Stimulated activated naive CD8-positive, alpha-beta T cell treated with anti-CD3 and anti-CD28 coated beads, Interleukin-15, Interleukin-2, amounts not matched to agents 100 ng/mL and 50 ng/mL, for 24 hours (primary cell): ENCODE measurements at regions not wholly inside any gene's neighbourhood (a gene's known extent, or its start where the extent isn't known, plus 50 kb on each side); places are given as distances from the start of the nearest gene placed in this dataset.
"Not testable (repeated sequence)": the region's sequence is repeated elsewhere in the genome, so short reads cannot be mapped to it uniquely, and the experiment has no call there.

Experiments used
- H3K27ac Mint-ChIP-seq: one replicate; pipeline ENCODE4 v1.8.0; 2021; ENCODE audit warnings: mild to moderate bottlenecking, mixed read lengths
- H3K27me3 Mint-ChIP-seq: one replicate; pipeline ENCODE4 v1.8.0; 2021; ENCODE audit warnings: mixed read lengths
- H3K36me3 Mint-ChIP-seq: one replicate; pipeline ENCODE4 v1.8.0; 2021; ENCODE audit warnings: low read depth, mixed read lengths
- H3K4me1 Mint-ChIP-seq: one replicate; pipeline ENCODE4 v1.8.0; 2021; ENCODE audit warnings: low read depth, mixed read lengths
- H3K4me3 Mint-ChIP-seq: one replicate; pipeline ENCODE4 v1.8.0; 2021; ENCODE audit warnings: mild to moderate bottlenecking, mixed read lengths
- H3K9me3 Mint-ChIP-seq: one replicate; pipeline ENCODE4 v1.8.0; 2021; ENCODE audit warnings: mixed read lengths

DNA sequence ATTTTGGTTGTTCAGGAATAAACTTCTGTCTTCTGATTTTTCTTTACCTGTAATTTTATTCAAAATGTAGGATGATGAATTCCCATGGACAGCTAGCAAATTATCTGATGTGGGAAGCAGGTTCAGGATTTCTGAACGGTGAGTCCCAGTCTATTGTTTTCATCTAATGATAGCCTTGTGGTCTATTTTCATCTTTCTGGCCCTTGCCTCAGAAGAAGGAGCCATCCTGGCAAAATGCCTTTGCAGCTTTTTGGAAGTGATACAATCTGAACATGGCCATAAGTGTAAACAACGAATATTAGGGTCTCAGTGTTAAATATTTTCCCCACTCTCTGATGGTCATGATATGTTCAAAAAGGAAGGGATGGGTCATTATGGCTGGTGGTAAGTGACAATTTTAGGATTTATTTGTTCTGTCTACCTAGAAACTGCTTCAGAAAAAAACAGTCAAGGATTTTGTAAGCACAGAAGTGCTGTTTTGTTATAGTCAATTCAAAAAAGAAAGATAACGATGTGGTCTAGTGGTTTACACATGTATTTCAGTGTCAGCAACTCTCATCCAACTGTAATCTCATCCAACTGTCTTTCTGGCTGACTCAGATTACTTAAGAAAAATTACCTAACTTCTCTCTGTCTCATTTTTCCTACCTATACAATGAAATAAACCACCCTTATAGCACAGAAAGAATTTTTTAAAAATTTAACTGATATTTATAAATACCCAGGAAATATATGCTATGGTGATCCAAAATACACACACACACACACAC lies 272.6 kb upstream of the ERBB4 start:
- H3K27me3 Mint-ChIP-seq: no peaks in the 10 kb centered on the region
- H3K27ac Mint-ChIP-seq: no peak overlapping the region
- H3K9me3 Mint-ChIP-seq: no peaks in the 10 kb centered on the region
- H3K36me3 Mint-ChIP-seq: no peaks in the 10 kb centered on the region
- no peak overlapping the region for H3K4me3 Mint-ChIP-seq
- H3K4me1 Mint-ChIP-seq: peaks cover 8% of the 10 kb centered on the region

DNA sequence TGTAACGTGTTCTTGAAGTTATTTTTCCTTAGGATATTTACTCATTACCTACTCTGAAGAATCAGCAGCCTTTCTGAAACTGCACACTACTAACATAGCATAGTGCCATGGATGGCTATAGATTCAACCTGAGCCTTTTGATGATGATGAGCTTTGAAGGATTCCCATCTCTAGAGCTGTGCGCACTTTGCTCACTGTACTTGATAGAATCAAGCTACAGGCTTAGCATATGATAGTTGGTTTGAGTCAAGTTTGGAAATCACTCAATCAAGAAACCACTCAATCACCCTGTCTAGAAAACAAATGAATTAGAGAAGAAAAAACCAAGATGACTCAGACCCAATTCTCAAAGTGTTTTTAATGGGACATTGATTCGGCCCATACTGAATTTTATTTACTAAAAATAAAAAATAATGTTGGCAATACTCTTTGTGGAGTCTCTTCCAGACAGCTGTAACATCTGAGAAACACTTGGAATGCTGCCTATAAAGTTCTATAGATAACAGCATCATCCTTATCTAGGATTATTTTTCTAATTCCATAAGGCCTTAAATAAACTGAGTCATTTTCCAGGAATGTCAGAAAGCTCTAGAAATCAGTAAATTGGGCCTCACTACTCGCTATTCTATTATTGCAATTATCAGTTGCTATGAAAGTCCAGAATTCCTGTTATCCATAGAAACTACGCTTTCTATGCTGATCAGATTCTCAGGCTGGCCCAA lies 259.0 kb upstream of the ERBB4 start:
- H3K36me3 Mint-ChIP-seq: no peaks in the 10 kb centered on the region
- H3K4me1 Mint-ChIP-seq: no peaks in the 10 kb centered on the region
- no peak overlapping the region for H3K27ac Mint-ChIP-seq
- no peak overlapping the region for H3K4me3 Mint-ChIP-seq
- no peaks in the 10 kb centered on the region for H3K9me3 Mint-ChIP-seq
- no peaks in the 10 kb centered on the region for H3K27me3 Mint-ChIP-seq

DNA sequence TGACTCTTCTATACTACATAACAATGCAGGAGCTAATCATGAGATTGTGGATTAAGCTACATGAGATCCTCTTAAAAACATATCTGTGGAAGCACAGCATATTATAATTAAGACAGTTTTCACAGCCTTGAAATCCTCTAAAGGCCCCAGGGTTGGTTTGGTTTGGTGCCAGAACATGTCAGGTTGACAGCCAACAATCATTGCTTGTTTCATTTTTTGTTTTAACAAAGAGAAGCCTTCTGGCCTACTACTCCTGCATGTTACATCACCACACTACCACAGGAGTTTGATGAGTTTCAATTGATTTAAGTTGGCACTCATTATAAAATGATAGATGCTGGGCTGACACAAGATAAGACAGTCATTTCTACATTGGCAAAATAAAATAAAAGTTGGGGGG lies 255.9 kb upstream of the ERBB4 start:
- Mint-ChIP-seq H3K4me3 (no peak overlapping the region), H3K27ac (no peak overlapping the region), H3K4me1 (no peaks in the 10 kb centered on the region), H3K36me3 (no peaks in the 10 kb centered on the region), H3K27me3 (peaks cover 3% of the 10 kb centered on the region), H3K9me3 (no peaks in the 10 kb centered on the region)

DNA sequence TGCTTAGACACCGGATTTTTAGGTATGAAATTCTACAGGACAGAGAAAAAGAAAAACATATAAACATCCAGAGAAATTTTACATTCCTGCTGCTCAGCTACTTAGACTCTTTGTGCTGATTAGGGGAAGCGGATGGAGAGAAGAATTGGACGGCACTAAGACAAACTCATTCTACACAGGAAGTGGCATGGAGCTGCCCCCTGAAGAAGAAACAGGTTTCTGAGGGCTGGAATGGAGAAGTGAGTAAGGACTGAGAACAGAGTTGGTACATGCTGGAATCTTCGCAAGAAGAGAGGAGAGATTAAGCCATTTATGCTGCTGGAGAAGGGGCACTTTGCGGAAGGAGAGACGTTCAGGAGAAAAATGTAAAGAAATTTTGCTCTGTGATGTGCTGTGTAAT lies 253.0 kb upstream of the ERBB4 start:
- H3K4me1 Mint-ChIP-seq: no peaks in the 10 kb centered on the region
- no peak overlapping the region for H3K4me3 Mint-ChIP-seq
- peak overlapping the region; percentile 10 for H3K27ac Mint-ChIP-seq
- peaks cover 3% of the 10 kb centered on the region for H3K27me3 Mint-ChIP-seq
- no peaks in the 10 kb centered on the region for H3K36me3 Mint-ChIP-seq
- no peaks in the 10 kb centered on the region for H3K9me3 Mint-ChIP-seq

DNA sequence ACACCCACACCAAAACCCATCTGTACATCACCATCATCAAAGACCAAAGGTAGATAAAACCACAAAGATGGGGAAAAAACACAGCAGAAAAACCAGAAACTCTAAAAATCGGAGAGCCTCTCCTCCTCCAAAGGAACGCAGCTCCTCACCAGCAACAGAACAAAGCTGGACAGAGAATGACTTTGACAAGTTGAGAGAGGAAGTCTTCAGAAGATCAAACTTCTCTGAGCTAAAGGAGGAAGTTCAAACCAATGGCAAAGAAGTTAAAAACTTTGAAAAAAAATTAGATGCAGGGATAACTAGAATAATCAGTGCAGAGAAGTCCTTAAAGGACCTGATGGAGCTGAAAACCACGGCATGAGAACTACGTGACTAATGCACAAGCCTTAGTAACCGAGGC lies 247.5 kb upstream of the ERBB4 start:
- not testable (repeated sequence) for H3K36me3 Mint-ChIP-seq, H3K4me3 Mint-ChIP-seq, H3K27ac Mint-ChIP-seq, H3K4me1 Mint-ChIP-seq, H3K27me3 Mint-ChIP-seq
- peaks cover 16% of the 10 kb centered on the region for H3K9me3 Mint-ChIP-seq

DNA sequence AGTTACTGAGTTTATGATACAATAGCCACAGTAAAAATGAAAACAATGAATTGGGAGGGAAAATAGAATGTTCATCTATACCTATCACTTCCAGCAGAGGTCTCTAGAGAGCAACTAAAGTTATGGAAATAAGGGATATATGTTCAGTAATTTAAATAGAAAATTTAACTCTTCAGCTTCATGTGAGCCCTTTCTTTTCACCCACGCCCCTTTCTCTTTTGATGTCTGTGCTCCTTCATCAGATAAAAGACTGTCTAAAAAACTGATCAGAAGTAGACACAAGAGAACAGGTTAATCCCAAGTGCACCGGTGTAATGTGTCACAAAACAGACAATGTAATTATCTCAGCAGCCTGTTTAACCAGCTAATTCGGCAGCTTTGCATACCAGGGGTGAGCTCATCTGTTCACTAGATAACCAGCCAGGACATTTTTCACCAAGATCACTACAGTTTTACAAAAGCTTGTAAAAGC lies 238.5 kb upstream of the ERBB4 start:
- no peaks in the 10 kb centered on the region for H3K4me1 Mint-ChIP-seq
- H3K27me3 Mint-ChIP-seq: no peaks in the 10 kb centered on the region
- H3K9me3 Mint-ChIP-seq: no peaks in the 10 kb centered on the region
- no peaks in the 10 kb centered on the region for H3K36me3 Mint-ChIP-seq
- H3K4me3 Mint-ChIP-seq: no peak overlapping the region
- no peak overlapping the region for H3K27ac Mint-ChIP-seq

DNA sequence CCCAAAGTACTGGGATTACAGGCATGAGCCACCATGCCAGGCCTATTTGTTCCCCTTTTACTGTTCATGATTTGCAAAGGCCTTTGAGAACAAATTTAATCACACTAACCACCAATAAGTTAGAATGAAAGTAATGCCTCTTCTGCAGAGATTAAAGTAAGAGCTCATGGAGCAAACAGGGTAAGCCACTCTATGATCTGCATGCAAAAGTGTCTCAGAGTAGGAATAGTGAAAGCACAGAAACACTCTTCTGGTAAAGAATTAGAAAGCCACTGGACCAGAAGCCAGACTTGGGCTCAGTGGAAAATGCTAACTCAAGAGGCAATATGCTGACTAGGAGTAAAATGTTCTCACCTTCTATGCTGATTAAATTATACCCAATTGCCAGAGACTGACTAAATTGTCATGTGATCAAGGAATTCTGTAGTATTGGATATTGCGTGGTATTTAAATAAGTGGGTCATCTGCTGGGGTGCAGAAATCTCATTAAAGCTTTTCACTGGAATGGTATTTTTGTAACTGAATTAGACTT lies 235.3 kb upstream of the ERBB4 start:
- H3K4me1 Mint-ChIP-seq: no peaks in the 10 kb centered on the region
- H3K27ac Mint-ChIP-seq: no peak overlapping the region
- H3K9me3 Mint-ChIP-seq: no peaks in the 10 kb centered on the region
- no peaks in the 10 kb centered on the region for H3K27me3 Mint-ChIP-seq
- H3K36me3 Mint-ChIP-seq: no peaks in the 10 kb centered on the region
- H3K4me3 Mint-ChIP-seq: no peak overlapping the region

DNA sequence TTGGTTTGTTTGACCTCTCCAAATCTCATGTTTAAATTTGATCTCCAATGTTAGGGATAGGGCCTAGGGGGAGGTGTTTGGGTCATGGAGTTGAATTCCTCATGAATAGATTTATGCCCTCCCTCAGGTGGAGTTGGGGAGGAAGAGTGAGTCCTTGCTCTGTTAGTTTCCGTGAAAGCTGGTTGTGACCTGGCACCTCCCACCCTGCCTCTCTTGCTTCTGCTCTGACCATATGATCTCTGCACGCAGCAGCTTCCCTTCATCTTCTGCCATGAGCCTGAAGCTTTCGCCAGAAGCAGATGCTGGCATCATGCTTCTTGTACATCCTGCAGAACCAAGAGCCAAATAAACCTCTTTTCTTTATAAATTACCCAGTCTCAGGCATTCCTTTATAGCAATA lies 231.6 kb upstream of the ERBB4 start:
- Mint-ChIP-seq H3K27me3 (no peaks in the 10 kb centered on the region), H3K36me3 (no peaks in the 10 kb centered on the region), H3K4me1 (no peaks in the 10 kb centered on the region), H3K4me3 (no peak overlapping the region), H3K27ac (no peak overlapping the region), H3K9me3 (no peaks in the 10 kb centered on the region)

DNA sequence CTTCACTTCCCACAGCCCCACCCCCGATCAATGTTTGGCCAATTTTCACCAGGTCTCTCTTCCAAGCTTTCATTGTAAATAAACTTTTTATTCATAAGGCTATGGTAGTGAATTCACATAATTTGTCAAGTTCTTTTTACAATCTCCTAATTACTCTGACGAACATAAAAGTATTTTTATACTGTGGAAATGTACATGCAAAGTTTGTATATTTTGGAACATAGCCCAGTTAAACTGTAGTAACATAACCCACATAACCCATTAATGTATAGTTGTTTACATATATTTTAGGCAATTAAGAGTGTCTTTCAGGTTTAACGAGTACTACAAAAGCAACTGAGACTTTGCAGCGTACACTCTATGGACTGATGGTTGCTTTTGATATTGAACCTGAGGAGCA lies 228.3 kb upstream of the ERBB4 start:
- no peak overlapping the region for H3K4me3 Mint-ChIP-seq
- no peaks in the 10 kb centered on the region for H3K4me1 Mint-ChIP-seq
- no peaks in the 10 kb centered on the region for H3K36me3 Mint-ChIP-seq
- H3K27ac Mint-ChIP-seq: no peak overlapping the region
- H3K9me3 Mint-ChIP-seq: no peaks in the 10 kb centered on the region
- H3K27me3 Mint-ChIP-seq: no peaks in the 10 kb centered on the region

DNA sequence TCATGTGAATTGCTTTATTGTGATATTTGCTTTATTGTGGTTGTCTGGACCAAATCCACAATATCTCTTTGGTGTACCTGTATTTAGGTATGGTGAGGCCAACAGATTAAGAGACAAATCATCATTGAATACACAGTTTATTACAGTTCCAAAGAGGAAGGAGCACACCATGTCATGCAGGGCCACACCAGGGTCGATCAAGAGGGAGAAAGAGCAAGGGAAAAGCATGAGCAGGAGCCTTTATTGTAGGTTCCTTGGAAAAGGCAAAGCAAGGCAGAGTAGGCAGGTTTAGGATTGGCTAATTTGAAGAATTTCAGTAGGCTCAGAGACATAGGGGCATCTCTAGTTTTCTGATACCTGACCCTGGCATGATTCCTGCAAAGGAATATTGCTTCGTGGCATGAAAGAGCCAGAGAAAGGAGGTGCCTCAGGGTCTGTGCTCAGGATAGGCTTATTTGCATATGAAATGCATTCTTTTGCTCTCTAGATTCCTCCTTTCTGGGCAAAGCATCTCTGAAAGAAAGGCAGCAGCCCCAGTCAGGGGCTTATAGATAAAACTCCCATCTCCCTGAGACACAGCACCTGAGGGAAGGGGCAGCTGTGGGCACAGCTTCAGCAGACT lies 214.2 kb upstream of the ERBB4 start:
- Mint-ChIP-seq H3K4me3 (no peak overlapping the region), H3K36me3 (no peaks in the 10 kb centered on the region), H3K27ac (no peak overlapping the region), H3K4me1 (no peaks in the 10 kb centered on the region), H3K9me3 (peaks cover 16% of the 10 kb centered on the region), H3K27me3 (no peaks in the 10 kb centered on the region)

DNA sequence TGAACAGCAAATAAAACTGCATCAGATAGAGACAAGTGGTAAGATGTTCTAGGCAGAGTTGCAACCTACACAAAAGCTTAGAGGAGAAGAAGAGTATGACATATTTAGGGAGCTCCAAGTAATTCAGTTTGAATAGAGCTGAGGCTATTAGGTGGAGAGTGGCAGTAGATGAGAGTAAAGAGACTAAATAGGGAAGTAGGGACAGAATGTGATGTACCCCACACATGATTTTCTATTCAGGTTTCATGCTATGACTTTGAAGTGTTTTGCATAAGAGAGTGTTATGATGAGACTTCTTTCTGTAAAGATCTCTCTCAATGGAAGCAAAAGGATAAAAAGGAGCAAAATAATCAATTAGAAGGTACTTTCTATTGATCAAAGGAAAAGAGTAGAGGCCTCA lies 206.8 kb upstream of the ERBB4 start:
- H3K36me3 Mint-ChIP-seq: no peaks in the 10 kb centered on the region
- H3K9me3 Mint-ChIP-seq: peaks cover 1% of the 10 kb centered on the region
- no peak overlapping the region for H3K27ac Mint-ChIP-seq
- H3K4me1 Mint-ChIP-seq: no peaks in the 10 kb centered on the region
- H3K27me3 Mint-ChIP-seq: no peaks in the 10 kb centered on the region
- no peak overlapping the region for H3K4me3 Mint-ChIP-seq

DNA sequence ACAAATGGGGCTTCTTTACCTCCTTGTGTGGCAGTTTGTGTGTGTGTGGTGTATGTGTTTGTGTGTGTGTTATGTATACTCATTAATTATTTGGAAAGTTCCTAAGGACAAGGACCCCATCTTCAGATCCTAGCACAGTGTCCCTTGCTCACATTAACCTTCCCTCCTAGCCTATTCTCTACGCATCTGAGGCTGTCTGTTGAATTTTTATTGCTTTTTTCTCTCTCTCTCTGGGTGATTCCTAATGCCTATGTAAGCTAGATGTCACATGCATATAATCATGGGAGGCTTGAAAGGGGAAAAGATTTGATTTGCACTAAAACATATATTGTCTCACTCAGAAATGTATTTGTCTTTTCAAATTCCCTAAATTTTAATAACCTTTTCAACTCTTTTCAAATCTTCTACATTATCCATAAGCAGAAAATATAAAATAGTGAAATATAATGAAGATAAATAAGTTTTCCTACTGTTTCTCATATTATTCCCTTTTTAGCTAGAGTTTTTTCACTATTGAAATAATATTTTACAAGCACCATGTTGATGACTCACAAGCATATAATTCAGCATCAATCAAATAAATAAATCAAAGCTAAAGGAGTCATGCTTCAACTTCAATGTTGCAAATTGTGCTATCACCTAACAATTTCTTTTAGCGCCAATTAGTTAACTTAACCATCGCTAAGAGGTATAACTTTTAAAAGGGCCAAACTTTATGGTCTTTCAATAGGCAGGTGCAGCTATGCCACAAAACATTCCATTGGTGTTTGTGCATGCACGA lies 199.0 kb upstream of the ERBB4 start:
- no peak overlapping the region for H3K27ac Mint-ChIP-seq
- no peaks in the 10 kb centered on the region for H3K4me1 Mint-ChIP-seq
- no peaks in the 10 kb centered on the region for H3K27me3 Mint-ChIP-seq
- H3K4me3 Mint-ChIP-seq: no peak overlapping the region
- no peaks in the 10 kb centered on the region for H3K36me3 Mint-ChIP-seq
- no peaks in the 10 kb centered on the region for H3K9me3 Mint-ChIP-seq

DNA sequence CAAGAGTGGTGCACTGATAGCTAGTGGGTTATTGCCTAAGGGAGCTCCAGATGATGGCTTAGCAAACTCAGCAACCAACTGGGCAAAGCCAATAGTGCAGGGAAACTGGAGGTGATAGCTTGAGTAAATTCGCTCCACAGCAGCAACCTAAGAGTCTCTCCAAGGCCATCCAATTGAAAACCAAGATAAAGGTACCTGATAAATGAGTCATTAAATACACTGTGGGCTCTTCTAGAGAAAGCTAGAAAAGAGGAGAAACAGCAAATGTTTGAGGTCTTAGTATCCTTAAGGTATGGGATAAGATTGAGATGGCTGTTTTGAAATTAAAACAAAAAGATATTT lies 197.8 kb upstream of the ERBB4 start:
- no peak overlapping the region for H3K4me3 Mint-ChIP-seq
- H3K27ac Mint-ChIP-seq: no peak overlapping the region
- H3K27me3 Mint-ChIP-seq: no peaks in the 10 kb centered on the region
- H3K36me3 Mint-ChIP-seq: no peaks in the 10 kb centered on the region
- H3K4me1 Mint-ChIP-seq: no peaks in the 10 kb centered on the region
- no peaks in the 10 kb centered on the region for H3K9me3 Mint-ChIP-seq

DNA sequence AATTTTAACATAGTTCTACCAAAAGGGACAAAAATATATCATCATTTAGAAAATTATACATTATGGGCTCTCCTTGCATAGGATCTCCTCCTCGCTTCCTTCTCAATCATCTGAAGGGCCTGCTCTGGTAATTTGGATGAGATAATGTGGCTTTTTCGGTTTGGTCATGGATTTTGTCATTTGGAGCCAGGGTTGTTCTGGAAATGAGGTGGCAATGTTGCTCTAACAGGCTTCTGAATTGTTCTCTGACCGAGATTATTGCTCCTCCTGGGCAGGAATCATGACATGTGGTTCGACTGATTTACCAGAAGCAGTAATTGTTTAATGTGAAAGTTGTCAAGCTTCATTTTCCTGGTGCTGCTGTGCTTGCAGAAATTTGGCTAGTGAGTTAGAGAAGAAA lies 194.7 kb upstream of the ERBB4 start:
- Mint-ChIP-seq H3K27me3 (no peaks in the 10 kb centered on the region), H3K4me1 (peaks cover 5% of the 10 kb centered on the region), H3K27ac (no peak overlapping the region), H3K36me3 (no peaks in the 10 kb centered on the region), H3K9me3 (no peaks in the 10 kb centered on the region), H3K4me3 (no peak overlapping the region)

DNA sequence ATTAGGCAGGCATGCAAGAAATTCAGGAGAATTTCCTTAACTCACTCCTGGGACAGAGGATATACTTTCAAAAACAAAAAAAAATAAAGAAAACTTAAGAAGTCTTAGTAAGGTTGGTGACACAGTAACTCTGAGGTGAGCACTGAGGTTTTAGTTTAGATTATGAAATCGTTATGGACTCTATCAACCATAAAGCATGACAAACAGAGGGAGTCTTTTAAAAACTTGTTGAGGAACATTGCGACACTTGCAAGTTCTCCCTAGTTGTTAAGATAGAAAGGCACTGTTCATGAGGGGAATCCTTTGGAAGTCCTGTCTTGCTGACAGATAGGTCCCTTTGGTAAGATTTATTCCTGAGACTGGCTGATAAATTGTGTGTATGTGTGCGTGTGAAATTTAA lies 194.3 kb upstream of the ERBB4 start:
- no peaks in the 10 kb centered on the region for H3K36me3 Mint-ChIP-seq
- peaks cover 7% of the 10 kb centered on the region for H3K4me1 Mint-ChIP-seq
- no peaks in the 10 kb centered on the region for H3K27me3 Mint-ChIP-seq
- no peak overlapping the region for H3K4me3 Mint-ChIP-seq
- H3K9me3 Mint-ChIP-seq: no peaks in the 10 kb centered on the region
- no peak overlapping the region for H3K27ac Mint-ChIP-seq
